ENCODE measurements at regions not wholly inside any gene's neighbourhood (a gene's known extent, or its start where the extent isn't known, plus 50 kb on each side); places are given as distances from the start of the nearest gene placed in this dataset.

- TF ChIP-seq CTCF (IDR thresholded peaks at IDR 0.05; ENCODE audit: low read depth, low read length), result no peak
- no peak for TF ChIP-seq EZH2phosphoT487 (IDR thresholded peaks at IDR 0.05; ENCODE audit: low read depth)
Measured at GRCh38 chr5:61275841-61276240, 56.2 kb upstream of the ZSWIM6 start.
